HG03565 (cell line): ENCODE measurements at regions not wholly inside any gene's neighbourhood (a gene's known extent, or its start where the extent isn't known, plus 50 kb on each side); places are given as distances from the start of the nearest gene placed in this dataset.

Source experiments
- ATAC-seq: cut with Tn5 transposase; IDR thresholded peaks from one replicate; pipeline ENCODE4 v1.9.1; 2021; ENCODE audit warnings: mild to moderate bottlenecking, moderate library complexity; ENCODE audit not compliant: unreplicated experiment

DNA sequence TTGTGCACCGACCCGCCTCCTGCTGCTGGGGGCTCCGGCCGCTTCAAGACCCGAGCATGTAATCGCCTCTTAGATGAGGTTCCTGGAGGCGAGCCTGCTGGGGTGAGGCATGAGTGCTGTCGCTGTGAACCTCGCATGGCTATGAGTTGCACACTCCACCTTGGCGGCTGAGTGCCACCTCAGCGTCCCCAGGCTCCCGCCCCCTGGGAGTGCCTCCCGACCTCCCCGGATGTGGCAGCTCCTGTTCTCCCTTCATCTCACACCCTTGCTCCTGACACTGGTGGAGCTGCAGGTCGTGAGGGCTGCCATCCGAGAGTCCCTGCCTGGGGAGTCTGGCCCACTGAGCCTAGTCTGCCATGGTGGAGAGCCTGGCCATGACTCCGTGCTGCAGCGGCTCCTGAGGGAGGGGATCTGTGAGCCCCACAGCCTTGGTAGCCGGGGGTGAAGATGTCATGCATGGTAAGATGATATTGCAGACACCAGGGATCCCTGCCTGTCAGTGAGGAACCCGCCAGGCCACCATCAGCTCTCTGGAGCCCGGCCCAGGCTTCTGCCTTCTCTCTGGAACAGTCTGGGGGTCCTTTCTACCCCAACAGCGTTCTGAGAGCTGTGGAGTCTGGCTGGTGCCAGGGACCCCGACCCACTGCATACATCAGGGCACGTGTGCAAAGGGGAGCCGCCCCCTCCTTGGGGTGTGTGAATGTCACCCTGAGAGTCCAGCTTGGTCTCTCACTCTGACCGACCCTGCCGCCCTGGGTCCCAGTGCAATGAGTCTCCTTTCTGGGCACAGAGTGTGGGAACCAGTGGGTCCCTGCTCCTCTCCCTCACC, 61.6 kb upstream of the HS6ST1 start:
- no peak for ATAC-seq

DNA sequence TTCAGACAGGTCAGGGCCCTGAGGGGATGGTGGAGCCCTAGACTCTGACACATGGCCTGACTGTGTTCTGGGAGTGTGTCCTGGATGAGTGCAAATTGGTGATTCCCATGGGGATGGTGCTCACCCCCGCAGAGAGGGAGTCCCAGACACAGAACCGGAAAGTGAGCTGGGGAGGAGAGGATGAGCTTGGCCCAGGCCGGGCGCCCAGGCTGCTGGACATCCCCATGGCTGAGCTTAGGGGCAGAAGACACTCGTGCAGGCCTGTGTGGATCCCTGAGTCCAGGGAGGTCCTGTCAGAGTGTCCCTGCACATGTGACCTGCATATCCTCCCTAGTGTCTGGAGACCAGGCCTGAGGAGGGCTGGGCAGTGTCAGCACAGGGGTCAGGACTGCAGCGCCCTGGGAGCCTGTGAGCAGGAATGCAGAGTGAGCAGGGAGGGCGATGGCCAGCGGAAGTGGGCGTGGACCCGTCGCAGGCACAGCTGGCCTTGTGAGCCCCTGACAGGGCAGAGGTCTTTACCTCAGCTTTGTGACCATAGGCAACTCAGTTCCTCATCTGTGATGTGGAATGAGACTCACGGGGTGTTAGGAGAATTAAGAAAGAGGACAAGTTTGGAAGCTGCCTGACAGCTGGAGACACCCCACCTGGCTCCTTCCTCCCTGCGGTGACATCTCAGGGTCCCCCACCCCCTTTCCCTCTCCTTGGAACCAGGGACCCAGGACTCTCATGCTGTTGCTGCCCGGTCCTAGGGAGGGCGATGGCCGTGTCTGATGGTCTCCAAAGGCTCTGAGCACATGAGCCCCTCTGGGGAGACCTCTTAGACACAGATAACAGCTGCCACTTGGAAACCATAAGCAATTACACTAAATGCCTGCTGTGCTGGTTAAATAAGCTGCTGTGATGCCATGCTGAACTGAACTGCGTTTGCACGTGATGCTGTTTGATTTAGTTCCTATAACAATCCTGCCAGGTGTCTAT, 62.6 kb upstream of the HS6ST1 start:
- no peak for ATAC-seq

DNA sequence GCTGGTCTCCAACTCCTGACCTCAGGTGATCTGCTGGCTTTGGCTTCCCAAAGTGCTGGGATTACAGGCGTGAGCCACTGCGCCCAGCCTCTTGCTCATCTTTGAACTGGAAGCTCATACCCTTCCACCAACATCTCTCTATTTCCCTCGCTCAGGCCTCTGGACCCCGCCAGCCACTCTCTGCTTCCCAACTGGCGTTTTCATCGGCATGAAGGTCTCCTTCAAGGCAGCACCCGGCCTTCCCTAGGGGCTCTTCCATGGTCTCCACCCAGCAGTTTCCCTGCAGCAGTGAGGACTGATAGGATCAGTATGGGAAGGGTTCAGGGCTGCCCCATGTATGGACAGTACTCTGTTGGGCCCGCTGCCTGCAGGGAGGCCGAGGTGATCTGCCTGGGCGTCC, 65.8 kb upstream of the HS6ST1 start:
- no peak for ATAC-seq

DNA sequence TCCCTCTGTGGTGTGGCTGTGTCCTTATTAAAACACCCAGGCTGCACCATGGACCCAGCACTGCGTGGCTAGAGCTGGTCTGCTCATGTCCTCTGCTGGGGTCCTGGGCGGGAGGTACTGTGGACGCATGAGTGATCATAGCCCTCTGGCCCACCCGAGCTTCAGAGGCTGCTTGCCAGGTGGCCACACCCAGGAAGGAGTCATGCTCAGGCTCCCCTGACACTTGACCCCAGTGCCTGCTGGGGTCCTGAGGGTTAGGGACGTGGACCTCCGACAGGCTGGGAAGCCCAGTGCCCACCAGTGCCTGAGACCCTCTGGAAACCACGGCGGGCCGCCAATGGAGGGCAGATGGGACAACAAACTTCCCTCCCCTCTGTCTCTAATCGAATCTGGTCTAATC, 66.3 kb upstream of the HS6ST1 start:
- no peak for ATAC-seq

DNA sequence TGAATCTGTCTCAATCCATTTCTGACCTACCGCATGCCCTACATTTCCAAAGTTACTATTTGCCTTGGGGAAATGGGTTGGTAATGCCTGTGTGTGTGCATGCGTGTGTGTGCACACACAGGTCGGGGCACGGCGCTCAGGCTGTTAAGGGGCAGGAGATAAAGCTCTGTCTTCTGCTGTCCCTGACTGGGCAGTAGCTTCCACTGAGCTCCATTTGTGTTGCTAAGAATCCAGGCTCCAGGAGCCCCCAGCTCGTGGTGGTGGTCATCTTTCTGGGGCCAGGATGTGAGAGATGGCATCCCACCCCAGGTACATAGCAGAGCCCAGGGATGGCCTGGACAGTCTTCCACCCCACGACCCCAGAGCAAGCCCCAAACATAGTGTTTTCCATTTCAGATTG, 66.7 kb upstream of the HS6ST1 start:
- ATAC-seq: no peak

DNA sequence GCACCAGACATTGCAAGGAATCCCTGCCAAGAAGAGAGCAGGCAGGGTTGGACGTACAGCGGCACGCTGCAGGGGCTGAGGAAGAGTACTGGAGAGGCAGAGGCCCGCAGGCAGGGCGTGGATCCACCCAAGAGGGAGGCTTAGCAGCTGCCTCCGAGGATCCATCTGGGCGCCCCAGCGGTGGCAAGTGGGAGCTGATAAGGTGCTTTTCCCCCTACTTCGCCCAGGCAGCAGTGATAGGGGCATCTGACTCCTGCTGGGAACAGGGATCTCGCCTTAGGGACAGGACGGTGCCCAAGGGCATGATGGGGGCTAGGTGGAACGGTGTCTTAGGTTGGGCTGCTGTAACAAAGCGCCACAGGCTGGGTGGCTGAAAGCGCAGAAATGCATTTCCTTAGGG, 67.4 kb upstream of the HS6ST1 start:
- no peak for ATAC-seq

DNA sequence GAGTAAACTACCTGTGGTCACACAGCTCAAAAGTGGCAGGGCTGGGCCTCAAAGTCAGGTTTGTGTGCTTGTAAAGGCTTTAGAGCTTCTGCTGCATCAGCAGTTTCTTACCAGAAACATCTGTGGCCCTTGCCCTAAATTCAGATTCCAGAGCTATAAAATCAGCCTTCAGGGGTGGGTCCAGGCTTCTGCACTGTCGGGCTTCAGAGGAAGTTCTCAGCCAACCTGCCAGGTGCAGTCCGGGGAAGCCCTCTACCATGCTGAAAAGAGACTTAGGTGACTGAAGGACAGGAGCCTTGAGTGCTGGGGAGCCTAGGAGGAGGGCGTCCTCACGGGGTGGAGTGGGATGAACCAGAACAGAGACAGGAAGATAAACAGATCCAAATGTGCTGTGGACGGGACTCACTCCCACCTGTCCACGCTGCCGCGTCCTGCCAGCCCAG, 69.9 kb upstream of the HS6ST1 start:
- ATAC-seq: no peak

DNA sequence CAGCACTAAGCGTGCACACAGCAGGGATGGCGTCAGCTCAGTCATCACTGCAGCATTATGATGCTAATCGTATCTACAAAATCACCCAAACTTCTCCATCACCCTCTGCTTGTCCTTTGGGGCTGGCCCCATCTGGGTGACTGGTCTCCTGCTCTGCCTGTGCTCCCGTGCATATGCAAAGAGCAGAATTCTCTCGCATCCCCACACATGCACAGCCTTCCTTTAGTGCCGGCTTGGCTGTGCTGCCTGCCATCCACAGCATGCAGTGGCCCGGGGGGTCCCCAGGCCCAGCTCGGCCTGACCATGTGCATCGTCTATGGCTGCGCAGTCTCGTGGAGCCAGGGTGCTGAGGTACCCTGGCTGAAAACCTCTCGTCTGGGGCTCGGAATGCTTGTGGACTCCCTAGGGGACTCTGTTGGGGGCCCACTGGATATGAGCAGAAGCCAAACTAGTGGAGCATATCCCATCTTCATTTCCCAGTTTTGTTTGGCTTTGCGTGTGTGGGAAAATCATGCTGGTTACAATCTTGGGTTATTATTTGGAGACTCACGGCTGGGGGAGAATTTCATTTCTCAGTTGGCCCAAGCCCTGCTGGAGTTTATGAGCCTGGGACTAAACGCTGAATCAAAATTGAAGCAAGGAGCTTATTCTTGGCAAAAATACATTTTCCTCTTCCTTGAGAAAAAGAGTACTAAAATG, 70.9 kb upstream of the HS6ST1 start:
- ATAC-seq: no peak

DNA sequence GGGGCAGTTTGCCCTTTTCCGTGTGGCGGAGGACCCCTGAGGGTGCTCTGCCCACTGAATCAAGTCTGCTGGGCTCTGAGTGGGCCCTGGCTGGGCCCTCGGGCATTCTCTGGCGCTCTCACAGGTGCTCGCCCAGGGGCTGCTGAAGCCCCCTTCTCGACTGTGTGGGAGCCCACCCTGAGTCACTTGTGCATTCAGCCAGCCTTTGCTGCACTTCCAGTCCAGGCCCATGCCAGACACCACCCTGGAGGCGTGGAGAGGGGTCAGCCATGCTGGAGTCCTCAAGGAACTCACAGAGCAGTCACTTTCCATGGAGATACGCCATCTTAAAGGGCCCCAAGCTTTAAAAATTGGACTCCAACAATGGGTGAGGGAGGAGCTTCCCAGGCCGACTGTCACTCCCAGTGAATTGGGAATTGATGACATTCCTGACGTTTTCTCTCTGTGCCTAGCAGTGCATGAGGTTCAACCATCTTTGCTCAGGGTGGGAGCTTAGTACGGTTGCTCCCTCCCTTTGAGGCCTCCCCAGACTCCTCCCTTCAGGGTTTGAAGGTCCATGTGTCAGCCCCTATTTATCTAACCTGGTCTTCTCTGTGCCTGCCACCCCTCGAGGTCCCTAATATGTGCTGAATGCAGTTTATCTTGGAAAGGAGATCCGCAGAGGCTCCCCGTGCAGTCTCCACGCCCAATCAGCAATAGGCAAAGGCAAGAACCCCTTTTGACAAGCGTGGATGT, 71.8 kb upstream of the HS6ST1 start:
- no peak for ATAC-seq

DNA sequence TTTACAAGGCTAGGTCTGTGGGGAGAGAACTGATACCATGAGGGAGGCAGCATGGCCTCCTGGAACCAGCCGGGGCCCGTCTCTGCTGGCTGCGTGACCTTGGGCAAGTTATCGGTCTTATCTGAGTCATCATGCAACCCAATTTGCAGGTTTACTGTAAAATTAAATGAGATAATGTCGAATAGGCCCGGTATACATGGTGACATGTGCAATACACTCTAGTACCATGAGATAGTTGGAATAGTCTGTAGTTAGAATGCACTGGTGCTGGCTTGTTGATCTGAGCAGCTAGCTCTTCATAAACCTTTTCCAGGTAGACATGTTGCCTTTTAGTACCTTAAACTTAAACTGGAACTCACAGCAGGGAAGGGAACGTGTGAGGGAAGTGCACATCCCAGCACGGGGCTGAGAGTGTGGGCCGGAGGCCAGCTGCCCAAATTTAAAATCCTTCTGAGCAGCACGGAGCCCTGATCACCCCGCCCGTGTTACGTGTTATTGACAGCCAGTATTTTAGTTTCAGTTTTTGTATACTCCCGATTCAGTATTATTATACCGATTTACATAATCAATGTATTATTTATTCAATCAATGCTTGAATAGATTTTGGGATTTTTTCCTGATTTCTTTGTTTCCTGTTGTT, 72.4 kb upstream of the HS6ST1 start:
- ATAC-seq: no peak

DNA sequence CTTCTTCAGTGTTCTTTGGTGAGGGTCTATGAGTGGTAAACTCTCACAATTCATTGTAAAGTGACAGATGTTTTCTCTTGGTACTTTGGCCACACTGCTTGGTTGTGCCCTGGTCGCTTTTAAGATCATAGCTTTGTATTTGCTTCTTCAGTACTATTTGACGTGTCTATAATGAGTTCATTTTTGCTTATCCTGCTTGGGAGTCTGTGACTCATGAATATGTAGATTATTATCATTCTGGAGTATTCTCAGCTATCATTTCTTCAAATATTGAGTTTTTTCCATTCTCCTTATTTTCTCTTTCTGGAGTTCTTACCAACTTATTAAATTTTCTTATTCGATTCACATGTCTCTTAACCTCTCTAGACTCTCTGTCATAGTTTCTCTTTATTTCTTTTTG, 73.0 kb upstream of the HS6ST1 start:
- no peak for ATAC-seq

DNA sequence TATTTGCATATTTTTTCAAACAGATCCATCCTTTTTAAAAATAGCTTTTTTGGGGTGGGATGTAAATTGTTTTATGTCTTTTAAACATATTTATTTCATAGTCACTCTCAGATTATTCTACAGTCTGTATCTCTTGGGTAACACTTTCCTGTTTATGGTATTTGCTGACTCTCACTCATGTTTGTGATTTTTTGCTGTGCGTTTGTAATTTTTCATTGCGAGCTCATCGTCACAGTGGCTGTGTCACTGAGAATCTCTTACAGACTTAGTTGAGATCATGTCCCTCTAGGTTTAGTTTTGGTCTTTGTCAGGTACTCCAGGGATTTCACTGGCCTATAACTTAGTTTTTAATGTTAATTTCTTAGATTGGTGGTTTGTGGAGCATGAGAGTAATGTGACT, 73.5 kb upstream of the HS6ST1 start:
- no peak for ATAC-seq

DNA sequence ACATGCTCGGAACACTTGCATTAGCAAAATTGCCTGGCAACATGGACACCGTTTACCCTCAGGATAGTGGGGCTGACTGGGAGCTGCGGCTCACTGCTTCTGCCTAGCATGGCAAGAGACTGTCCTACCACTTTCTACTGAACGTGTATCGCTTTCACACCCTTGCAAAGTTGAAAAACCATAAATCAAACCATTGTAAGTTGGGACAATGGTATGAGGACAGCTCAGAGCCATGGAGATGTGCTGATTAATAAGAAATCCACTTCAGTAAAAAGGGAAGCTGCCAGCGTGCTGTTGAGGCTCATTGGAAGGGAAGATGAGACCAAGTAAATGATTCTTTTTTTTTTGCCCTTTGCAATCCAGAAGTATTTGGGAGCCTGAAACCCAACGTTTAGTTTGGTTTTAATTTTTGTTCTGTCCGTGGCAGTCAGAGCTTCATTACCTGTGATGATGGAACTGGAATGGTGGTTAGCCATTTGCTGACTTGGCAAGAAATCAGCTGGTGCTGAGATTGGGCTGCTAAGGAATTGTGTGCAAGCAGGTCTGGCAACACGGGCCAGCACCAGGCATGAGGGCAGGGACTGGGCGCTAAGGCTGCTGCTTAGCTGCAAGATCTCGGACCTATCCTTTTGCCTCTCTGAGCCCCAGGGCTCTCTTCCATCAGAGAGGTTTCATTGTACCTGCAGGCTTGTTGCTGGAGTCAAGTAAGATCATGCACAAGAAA, 75.5 kb upstream of the HS6ST1 start:
- no peak for ATAC-seq

DNA sequence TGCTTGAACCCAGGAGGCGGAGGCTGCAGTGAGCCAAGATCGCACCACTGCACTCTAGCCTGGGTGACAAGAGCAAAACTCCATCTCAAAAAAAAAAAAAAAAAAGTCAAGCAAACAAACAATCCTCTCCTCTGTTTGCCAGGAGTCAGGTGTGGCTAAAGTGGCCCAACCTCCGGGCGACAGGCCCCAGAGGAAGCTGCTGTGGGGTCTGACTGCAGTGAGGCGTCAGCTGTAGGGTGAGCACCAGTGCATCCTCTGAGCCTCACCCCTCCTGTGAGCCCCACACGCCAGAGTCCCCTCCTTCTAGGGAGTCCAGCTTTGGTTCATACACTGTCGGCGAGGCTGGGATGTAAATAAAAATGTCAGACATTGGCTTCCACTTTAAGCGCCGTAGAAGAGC, 76.5 kb upstream of the HS6ST1 start:
- no peak for ATAC-seq

DNA sequence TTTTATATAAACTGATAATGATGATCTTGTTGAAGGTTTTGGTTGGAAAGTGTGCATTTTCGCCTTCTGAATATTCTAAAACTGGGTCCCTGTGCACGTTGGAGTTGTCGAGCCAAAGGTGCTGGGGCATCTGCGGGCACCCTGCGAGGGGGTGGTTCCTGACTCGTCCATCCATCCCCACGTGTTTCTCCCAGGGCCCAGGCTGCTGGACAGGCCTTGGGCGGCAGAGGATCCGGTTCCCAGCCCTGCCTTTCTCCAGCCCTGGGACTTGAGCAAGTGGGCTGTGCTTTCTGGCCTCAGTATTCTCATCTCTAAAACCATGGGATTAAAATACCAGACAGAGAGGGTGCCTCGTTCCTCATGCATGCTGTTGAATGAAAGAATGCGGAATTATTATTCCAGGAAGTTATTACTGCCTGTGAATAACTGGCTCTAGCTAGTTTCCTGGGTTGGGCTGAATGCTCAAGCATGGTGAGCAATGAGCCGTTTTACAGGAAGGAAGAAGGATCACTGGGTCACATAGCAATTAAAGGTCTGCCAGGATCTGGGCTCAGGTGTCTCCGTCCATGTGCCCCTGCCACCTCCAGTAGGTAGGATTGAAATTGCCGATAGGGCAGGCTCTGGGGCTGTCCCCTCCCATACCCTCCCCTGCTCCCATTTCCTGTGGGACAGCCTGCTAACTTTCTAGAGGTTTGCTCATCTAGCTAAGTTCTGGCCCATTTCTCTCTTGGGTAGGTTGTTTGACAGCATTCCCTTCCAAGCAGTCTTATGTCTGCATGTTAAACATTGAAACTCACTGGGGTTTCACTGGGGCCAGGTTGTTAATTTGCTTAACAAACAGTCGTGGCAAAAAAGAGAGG, 77.2 kb upstream of the HS6ST1 start:
- ATAC-seq: no peak

DNA sequence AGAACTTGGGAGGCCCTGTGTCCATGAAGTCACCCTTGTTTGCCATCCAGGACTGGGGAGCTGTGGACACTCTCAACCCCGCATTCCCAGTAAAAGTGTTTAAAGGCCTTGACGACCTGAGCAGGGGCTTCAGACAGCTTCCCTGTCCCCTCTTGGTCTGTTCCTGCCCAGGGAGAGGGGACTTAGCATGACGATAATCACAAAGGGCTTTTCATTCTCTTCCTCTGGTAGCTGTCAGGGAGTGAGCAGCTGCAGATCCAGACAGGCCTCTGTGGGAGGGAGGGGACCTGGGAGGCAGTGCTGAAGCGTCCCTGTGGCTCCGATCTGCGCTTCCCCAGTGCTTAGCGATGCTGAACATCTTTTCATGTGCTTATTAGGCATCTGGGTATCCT, 77.8 kb upstream of the HS6ST1 start:
- no peak for ATAC-seq

DNA sequence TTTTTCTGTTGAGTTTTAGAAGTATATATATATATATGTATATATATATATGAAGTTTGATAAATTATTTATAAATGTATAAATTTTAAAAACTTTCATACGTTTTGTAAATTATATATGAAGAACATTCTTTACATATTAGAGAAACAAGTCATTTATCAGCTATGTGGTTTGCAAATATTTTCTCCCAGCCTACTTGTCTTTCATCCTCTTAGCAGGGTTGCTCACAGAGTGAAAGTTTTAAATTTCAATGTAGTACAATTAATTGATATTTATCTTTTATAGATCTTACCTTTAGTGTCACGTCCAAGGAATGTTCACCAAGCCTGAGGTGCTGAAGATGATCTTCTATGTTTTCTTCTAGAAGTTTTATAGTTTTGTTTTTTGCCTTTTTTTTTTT, 78.3 kb upstream of the HS6ST1 start:
- ATAC-seq: no peak

DNA sequence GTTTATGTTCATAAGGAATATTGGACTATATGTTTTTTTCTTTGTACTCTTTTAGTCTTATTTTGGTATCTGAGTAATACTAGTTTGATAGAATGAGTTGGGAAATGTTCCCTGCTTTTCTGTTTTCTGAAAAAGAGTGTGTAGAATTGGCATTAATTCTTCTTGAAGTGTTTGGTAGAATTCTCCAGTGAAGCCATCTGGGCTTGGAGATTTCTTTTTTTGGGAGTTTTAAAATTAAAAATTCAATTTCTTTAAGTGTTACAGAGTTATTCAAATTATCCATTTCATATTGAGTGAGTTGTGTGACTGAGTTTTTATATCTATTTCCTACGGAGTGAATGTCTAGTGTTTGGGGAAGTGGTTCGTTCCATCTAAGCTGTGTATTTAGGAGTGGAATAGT, 80.6 kb upstream of the HS6ST1 start:
- ATAC-seq: no peak
